ENCODE measurements at regions not wholly inside any gene's neighbourhood (a gene's known extent, or its start where the extent isn't known, plus 50 kb on each side); places are given as distances from the start of the nearest gene placed in this dataset.

GRCh38 chr2:20561637-20562454 is 89.1 kb downstream of the HS1BP3 start:
- no peak for FAIRE-seq

DNA sequence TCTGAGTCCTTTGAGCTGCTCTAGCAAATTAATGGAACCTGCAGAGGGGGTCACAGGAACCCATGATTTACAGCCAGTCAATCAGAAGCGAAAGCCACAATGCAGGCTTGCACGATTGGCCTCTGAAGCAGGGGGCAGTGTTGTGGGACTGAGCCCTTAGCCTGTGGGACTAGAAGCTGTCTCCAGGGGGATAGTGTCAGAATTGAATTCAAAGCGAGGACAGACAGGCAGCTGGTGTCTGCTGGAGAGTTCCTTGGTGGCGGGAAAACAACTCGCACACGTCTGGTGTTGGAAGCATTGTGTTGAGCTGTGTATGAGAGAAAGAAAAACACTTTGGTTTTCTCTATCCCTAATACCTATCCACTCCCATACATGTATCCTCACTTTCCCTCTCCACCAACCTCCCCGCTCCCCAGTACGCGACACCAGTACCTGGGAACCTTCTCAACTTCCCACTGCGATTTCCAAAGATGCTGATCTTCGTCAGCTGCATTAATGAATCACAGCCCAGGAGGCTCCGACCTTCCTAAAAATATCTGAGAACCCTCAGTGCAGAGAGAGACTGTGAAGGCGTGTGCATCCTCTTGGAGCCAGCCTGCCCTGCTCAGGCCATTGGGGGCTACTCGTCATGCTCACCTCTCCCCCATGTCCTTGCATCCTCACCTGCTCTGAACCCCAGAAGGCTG is 88.2 kb downstream of the HS1BP3 start:
- no peak for FAIRE-seq

DNA sequence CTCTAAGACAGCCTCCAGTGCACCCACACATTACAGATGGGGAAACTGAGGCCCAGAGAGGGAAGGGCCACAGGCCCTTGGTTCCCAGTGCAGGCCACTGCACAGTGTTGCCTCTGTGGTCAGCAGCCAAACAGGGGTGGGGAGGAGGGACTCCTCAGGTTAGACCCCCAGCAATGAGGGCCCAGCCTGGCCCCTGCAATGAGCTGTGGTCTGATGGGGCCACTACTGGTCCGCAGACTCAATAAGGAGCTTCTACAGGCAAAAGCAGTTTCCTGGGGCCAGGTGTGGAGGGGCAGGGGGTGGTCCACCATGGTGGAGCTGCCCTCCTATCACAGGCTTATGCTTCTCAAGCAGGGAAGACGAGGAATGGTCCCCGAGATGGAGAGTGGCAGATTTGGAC is 87.6 kb downstream of the HS1BP3 start:
- FAIRE-seq, result no peak

DNA sequence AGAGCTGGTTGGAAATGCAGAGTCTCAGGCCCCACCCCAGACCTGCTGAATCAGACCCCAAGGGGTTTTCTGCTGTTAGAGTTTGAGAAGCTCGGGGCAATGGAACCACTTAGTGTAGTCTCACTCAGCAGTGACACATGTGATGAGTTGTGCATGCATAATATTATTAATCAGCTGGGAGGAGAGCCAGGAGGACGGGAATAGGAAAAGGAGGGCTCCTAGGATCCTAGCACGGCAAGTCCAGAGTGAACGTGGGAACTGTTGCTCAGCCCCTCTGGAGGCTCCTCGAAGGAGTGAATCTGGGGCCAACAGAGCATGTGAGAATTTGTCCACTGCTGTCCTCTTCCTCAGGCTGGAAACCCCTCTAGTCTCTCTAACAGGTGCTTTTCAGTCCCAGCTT is 87.1 kb downstream of the HS1BP3 start:
- no peak for FAIRE-seq

DNA sequence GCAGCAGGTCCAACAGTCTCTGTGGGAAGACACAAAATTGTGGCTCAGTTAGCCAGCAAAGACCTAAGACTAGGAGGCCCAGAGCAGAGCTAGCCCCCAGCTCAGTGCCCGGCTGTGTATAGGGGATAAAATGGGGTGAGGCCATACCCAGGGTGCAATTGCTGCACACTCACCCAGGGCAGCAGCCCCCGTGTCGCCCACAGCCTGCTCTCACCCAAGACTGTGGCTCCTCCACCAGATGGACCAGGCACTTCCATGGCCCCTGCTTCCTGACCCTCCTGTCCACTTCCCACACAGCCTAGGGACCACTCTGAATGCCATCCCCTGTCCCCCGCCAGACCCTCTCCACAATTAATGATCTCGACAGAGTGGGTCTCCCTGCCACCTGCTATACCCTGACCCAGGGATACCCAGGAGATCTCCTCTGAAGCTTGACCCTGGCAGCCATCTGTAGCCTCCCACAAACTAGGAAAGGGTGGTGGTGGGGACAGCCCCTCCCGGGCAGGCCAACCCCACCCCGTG is 85.7 kb downstream of the HS1BP3 start:
- no peak for FAIRE-seq

GRCh38 chr2:20565623-20566236 is 85.2 kb downstream of the HS1BP3 start:
- FAIRE-seq, result no peak

- no peak for FAIRE-seq
Measured at GRCh38 chr2:20566331-20566730, 84.6 kb downstream of the HS1BP3 start.

GRCh38 chr2:20567159-20567925 is 83.6 kb downstream of the HS1BP3 start:
- no peak for FAIRE-seq
